Neutrophil (primary cell): ENCODE measurements at regions not wholly inside any gene's neighbourhood (a gene's known extent, or its start where the extent isn't known, plus 50 kb on each side); places are given as distances from the start of the nearest gene placed in this dataset.

ENCODE experiments used
- H3K27ac ChIP-seq: fragments of 200-600 bp; sonication (generic); 2 replicates; pipeline ENCODE4 v1.5.1; 2016; ENCODE audit warnings: mild to moderate bottlenecking, moderate library complexity
- H3K27me3 ChIP-seq: fragments of 200-600 bp; sonication (generic); 2 replicates; pipeline ENCODE4 v1.6.0; 2016; ENCODE audit warnings: mild to moderate bottlenecking
- H3K36me3 ChIP-seq: fragments of 200-600 bp; sonication (generic); 2 replicates; pipeline ENCODE4 v1.5.1; 2017
- H3K4me1 ChIP-seq, 2 experiments: fragments of 200-600 bp in 1 of 2; sonication (generic) in 1 of 2; 1 replicate in 1 of 2; 2 replicates in 1 of 2; pipeline versions ENCODE4 v1.5.1 to v1.6.1; 2013 to 2016; ENCODE audit warnings: low read depth in 1 of 2, low read length in 1 of 2, mild to moderate bottlenecking in 1 of 2, moderate library complexity in 1 of 2; ENCODE audit not compliant: control insufficient read depth in 1 of 2, insufficient read depth in 1 of 2
- H3K4me3 ChIP-seq, 2 experiments: fragments of 200-600 bp in 1 of 2; sonication (generic) in 1 of 2; 1 replicate in 1 of 2; 2 replicates in 1 of 2; pipeline ENCODE4 v1.5.1; 2013 to 2016; ENCODE audit warnings: low read depth in 1 of 2, low read length in 1 of 2, mild to moderate bottlenecking in 1 of 2, moderate library complexity in 1 of 2
- H3K9me3 ChIP-seq: fragments of 200-600 bp; sonication (generic); 2 replicates; pipeline ENCODE4 v1.5.1; 2016
- CTCF ChIP-seq: fragments of 200-600 bp; sonication (generic); IDR thresholded peaks from 2 replicates; pipeline ENCODE4 v1.5.1; 2016; ENCODE audit warnings: antibody characterized with exemption

DNA sequence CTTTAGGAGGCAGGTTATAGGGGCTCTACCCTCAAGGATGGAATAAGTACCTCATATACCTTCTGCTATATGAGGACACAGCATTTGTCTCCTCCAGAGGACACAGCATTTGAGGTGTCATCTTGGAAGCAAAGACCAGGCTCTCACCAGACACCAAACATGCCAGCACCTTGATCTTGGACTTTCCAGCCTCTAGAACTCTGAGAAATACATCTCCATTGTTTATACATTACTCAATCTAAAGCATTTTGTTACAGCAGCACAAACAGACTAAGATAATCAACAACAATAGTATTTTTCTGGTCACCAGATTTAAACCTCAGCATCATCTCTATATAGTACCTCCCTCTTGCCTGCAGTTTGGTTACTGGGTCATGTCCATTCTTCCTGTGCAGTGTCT lies 237.5 kb upstream of the KLF3 start:
- Histone ChIP-seq H3K36me3 (no peaks in the 10 kb centered on the region), H3K9me3 (no peaks in the 10 kb centered on the region), H3K4me3 (no peak overlapping the region), H3K4me1 (no peaks in the 10 kb centered on the region), H3K27me3 (no peaks in the 10 kb centered on the region), H3K27ac (no peak overlapping the region)
- no peak for TF ChIP-seq CTCF

- Histone ChIP-seq H3K27me3 (no peaks in the 10 kb centered on the region), H3K9me3 (no peaks in the 10 kb centered on the region), H3K27ac (no peak overlapping the region), H3K4me3 (no peak overlapping the region), H3K4me1 (no peaks in the 10 kb centered on the region), H3K36me3 (no peaks in the 10 kb centered on the region)
- no peak for TF ChIP-seq CTCF
These were observed 233.2 kb upstream of the KLF3 start for GRCh38 chr4:38430841-38431240.

DNA sequence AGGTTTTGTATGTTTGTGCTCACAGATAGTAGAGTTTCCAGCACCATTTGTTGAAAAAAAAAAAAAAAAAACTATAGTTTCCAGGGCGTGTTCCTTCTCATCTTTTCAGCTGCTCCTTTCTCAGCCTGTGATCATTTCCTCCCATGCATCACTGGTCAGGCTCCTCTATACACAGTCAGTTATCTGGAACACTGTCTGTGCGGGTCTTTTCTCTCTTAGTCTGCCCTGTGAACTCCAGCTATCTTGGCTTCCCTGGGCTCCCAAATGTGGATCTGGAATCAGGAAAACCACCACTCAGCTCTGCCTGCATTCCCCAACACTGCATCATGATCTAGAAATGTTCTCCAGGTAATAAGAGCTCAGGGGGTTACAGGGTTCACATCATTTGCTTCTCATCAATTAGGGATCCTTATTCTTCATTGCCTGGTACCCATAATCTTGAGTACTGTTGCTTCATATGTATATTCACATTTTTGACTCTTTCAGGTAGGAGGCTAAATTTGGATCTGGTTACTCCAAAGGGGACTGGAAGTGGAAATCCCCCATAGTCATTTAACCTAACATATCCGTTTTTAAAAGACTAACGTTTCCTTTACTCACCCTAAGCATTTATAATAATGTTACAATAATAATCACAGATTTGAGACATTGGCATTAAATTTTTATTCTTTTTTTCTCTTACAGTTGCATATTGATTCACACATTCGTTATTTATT lies 221.8 kb upstream of the KLF3 start:
- H3K27ac ChIP-seq: no peak overlapping the region
- TF ChIP-seq CTCF: no peak
- no peaks in the 10 kb centered on the region for H3K27me3 ChIP-seq
- H3K36me3 ChIP-seq: no peaks in the 10 kb centered on the region
- H3K9me3 ChIP-seq: no peaks in the 10 kb centered on the region
- H3K4me3 ChIP-seq: no peak overlapping the region
- no peaks in the 10 kb centered on the region for H3K4me1 ChIP-seq

GRCh38 chr4:38449506-38450174 lies 214.4 kb upstream of the KLF3 start:
- Histone ChIP-seq H3K4me1 (no peaks in the 10 kb centered on the region), H3K9me3 (no peaks in the 10 kb centered on the region), H3K27me3 (no peaks in the 10 kb centered on the region), H3K4me3 (no peak overlapping the region), H3K36me3 (no peaks in the 10 kb centered on the region), H3K27ac (no peak overlapping the region)
- TF ChIP-seq CTCF: no peak

DNA sequence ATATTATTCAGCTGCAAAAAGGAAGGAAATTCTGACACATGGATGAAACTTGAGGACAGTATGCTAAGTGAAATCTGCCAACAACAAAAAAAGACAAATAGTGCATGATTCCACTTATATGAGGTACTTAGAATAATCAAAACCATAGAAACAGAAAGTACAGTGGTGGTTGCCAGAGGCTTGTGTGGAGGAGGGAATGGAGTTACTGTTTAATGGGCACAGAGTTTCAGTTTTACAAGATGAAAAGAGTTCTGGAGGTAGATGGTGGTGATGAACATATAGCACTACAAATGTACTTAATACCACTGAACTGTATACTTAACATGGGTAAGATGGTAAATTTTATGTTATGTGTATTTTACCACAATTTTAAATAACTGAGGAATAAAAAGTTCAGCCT lies 212.0 kb upstream of the KLF3 start:
- Histone ChIP-seq H3K36me3 (no peaks in the 10 kb centered on the region), H3K27ac (no peak overlapping the region), H3K9me3 (no peaks in the 10 kb centered on the region), H3K4me3 (no peak overlapping the region), H3K4me1 (no peaks in the 10 kb centered on the region), H3K27me3 (no peaks in the 10 kb centered on the region)
- TF ChIP-seq CTCF: no peak
